GM23338 (cell line): ENCODE measurements at regions not wholly inside any gene's neighbourhood (a gene's known extent, or its start where the extent isn't known, plus 50 kb on each side); places are given as distances from the start of the nearest gene placed in this dataset.

Source experiments
- CREB1 ChIP-seq: fragments of 250-450 bp; sonication (Bioruptor Pico); IDR thresholded peaks from 2 replicates; pipeline ENCODE4 v1.5.0; 2020; ENCODE audit warnings: low read depth, mild to moderate bottlenecking, moderate library complexity
- EZH2 ChIP-seq: fragments of 200-600 bp; sonication (generic); IDR thresholded peaks from one replicate; pipeline ENCODE4 v1.8.0; 2017; ENCODE audit warnings: antibody characterized with exemption, mild to moderate bottlenecking, low read depth; ENCODE audit not compliant: unreplicated experiment
- EZH2phosphoT487 ChIP-seq: fragments of 200-600 bp; sonication (generic); IDR thresholded peaks from one replicate; pipeline ENCODE4 v1.8.1; 2018; ENCODE audit warnings: antibody characterized with exemption; ENCODE audit not compliant: unreplicated experiment
- POLR2AphosphoS5 ChIP-seq: IDR thresholded peaks from 2 replicates; pipeline ENCODE4 v1.6.1; 2016; ENCODE audit warnings: antibody characterized with exemption, low read depth
- TF ChIP-seq, protein P1 (sequence below), 2 experiments: fragments of 200-600 bp in 1 of 2; sonication (generic) in 1 of 2; conservative IDR thresholded peaks; 2 replicates each; pipeline versions ENCODE4 v1.5.1 to v1.6.1; 2016 to 2017; ENCODE audit warnings: antibody characterized with exemption in 2 of 2, low read depth in 2 of 2, mild to moderate bottlenecking in 2 of 2, moderate library complexity in 1 of 2
- TF ChIP-seq, protein P2 (sequence below): fragments of 250-450 bp; sonication (Bioruptor Pico); IDR thresholded peaks from 2 replicates; pipeline ENCODE4 v1.5.0; 2020; ENCODE audit warnings: mild to moderate bottlenecking, moderate library complexity
- TF ChIP-seq, protein P3 (sequence below): IDR thresholded peaks from 2 replicates; pipeline ENCODE4 v1.6.1; 2016; ENCODE audit warnings: antibody characterized with exemption
- TF ChIP-seq, protein P4 (sequence below): IDR thresholded peaks from one replicate; pipeline ENCODE4 v1.6.1; 2018; ENCODE audit warnings: antibody characterized with exemption; ENCODE audit not compliant: unreplicated experiment

DNA sequence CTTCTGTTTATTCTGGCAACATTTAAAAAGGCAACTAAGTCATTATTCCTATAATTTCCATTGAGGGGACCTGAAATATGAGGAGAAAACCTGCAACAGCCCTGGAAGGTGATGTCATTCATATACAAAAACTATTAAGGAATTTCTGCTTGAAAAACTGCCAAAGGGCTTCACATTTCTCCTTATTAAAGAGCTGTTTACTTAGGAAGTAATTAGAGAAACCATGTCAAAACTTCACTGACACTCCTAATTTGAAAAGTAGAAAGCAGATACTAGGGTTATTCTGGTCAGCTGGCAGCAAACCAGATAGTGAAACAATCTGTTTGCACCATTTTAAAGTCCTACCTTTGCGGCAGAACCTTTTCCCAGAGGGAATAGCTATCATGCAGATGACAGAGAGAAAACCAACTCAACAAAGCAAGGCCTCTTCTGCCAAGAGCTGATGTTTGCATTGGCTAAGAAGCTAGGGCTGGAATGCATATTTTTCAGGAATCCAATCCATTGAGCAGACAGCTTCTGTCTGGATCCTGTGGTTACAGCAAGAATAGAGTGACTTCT, 592.2 kb upstream of the SYT4 start:
- TF ChIP-seq, protein P1, sequence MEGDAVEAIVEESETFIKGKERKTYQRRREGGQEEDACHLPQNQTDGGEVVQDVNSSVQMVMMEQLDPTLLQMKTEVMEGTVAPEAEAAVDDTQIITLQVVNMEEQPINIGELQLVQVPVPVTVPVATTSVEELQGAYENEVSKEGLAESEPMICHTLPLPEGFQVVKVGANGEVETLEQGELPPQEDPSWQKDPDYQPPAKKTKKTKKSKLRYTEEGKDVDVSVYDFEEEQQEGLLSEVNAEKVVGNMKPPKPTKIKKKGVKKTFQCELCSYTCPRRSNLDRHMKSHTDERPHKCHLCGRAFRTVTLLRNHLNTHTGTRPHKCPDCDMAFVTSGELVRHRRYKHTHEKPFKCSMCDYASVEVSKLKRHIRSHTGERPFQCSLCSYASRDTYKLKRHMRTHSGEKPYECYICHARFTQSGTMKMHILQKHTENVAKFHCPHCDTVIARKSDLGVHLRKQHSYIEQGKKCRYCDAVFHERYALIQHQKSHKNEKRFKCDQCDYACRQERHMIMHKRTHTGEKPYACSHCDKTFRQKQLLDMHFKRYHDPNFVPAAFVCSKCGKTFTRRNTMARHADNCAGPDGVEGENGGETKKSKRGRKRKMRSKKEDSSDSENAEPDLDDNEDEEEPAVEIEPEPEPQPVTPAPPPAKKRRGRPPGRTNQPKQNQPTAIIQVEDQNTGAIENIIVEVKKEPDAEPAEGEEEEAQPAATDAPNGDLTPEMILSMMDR (conservative IDR thresholded peaks at IDR 0.05; ENCODE audit: low read depth in 2 of 2) = no peak
- TF ChIP-seq POLR2AphosphoS5 = no peak
- TF ChIP-seq, protein P2, sequence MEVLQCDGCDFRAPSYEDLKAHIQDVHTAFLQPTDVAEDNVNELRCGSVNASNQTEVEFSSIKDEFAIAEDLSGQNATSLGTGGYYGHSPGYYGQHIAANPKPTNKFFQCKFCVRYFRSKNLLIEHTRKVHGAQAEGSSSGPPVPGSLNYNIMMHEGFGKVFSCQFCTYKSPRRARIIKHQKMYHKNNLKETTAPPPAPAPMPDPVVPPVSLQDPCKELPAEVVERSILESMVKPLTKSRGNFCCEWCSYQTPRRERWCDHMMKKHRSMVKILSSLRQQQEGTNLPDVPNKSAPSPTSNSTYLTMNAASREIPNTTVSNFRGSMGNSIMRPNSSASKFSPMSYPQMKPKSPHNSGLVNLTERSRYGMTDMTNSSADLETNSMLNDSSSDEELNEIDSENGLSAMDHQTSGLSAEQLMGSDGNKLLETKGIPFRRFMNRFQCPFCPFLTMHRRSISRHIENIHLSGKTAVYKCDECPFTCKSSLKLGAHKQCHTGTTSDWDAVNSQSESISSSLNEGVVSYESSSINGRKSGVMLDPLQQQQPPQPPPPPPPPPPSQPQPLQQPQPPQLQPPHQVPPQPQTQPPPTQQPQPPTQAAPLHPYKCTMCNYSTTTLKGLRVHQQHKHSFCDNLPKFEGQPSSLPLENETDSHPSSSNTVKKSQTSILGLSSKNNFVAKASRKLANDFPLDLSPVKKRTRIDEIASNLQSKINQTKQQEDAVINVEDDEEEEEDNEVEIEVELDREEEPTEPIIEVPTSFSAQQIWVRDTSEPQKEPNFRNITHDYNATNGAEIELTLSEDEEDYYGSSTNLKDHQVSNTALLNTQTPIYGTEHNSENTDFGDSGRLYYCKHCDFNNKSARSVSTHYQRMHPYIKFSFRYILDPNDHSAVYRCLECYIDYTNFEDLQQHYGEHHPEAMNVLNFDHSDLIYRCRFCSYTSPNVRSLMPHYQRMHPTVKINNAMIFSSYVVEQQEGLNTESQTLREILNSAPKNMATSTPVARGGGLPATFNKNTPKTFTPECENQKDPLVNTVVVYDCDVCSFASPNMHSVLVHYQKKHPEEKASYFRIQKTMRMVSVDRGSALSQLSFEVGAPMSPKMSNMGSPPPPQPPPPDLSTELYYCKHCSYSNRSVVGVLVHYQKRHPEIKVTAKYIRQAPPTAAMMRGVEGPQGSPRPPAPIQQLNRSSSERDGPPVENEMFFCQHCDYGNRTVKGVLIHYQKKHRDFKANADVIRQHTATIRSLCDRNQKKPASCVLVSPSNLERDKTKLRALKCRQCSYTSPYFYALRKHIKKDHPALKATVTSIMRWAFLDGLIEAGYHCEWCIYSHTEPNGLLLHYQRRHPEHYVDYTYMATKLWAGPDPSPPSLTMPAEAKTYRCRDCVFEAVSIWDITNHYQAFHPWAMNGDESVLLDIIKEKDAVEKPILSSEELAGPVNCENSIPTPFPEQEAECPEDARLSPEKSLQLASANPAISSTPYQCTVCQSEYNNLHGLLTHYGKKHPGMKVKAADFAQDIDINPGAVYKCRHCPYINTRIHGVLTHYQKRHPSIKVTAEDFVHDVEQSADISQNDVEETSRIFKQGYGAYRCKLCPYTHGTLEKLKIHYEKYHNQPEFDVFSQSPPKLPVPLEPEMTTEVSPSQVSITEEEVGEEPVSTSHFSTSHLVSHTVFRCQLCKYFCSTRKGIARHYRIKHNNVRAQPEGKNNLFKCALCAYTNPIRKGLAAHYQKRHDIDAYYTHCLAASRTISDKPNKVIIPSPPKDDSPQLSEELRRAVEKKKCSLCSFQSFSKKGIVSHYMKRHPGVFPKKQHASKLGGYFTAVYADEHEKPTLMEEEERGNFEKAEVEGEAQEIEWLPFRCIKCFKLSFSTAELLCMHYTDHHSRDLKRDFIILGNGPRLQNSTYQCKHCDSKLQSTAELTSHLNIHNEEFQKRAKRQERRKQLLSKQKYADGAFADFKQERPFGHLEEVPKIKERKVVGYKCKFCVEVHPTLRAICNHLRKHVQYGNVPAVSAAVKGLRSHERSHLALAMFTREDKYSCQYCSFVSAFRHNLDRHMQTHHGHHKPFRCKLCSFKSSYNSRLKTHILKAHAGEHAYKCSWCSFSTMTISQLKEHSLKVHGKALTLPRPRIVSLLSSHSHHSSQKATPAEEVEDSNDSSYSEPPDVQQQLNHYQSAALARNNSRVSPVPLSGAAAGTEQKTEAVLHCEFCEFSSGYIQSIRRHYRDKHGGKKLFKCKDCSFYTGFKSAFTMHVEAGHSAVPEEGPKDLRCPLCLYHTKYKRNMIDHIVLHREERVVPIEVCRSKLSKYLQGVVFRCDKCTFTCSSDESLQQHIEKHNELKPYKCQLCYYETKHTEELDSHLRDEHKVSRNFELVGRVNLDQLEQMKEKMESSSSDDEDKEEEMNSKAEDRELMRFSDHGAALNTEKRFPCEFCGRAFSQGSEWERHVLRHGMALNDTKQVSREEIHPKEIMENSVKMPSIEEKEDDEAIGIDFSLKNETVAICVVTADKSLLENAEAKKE (CRISPR knock-in tag) = no peak
- TF ChIP-seq, protein P3, sequence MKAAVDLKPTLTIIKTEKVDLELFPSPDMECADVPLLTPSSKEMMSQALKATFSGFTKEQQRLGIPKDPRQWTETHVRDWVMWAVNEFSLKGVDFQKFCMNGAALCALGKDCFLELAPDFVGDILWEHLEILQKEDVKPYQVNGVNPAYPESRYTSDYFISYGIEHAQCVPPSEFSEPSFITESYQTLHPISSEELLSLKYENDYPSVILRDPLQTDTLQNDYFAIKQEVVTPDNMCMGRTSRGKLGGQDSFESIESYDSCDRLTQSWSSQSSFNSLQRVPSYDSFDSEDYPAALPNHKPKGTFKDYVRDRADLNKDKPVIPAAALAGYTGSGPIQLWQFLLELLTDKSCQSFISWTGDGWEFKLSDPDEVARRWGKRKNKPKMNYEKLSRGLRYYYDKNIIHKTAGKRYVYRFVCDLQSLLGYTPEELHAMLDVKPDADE = no peak
- TF ChIP-seq EZH2 = no peak
- TF ChIP-seq, protein P4, sequence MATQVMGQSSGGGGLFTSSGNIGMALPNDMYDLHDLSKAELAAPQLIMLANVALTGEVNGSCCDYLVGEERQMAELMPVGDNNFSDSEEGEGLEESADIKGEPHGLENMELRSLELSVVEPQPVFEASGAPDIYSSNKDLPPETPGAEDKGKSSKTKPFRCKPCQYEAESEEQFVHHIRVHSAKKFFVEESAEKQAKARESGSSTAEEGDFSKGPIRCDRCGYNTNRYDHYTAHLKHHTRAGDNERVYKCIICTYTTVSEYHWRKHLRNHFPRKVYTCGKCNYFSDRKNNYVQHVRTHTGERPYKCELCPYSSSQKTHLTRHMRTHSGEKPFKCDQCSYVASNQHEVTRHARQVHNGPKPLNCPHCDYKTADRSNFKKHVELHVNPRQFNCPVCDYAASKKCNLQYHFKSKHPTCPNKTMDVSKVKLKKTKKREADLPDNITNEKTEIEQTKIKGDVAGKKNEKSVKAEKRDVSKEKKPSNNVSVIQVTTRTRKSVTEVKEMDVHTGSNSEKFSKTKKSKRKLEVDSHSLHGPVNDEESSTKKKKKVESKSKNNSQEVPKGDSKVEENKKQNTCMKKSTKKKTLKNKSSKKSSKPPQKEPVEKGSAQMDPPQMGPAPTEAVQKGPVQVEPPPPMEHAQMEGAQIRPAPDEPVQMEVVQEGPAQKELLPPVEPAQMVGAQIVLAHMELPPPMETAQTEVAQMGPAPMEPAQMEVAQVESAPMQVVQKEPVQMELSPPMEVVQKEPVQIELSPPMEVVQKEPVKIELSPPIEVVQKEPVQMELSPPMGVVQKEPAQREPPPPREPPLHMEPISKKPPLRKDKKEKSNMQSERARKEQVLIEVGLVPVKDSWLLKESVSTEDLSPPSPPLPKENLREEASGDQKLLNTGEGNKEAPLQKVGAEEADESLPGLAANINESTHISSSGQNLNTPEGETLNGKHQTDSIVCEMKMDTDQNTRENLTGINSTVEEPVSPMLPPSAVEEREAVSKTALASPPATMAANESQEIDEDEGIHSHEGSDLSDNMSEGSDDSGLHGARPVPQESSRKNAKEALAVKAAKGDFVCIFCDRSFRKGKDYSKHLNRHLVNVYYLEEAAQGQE = no peak
- TF ChIP-seq CREB1 = no peak
- TF ChIP-seq EZH2phosphoT487 = no peak
